SIG-M5 treated with dmso at 0.1 percent for 504 hours (cell line): ENCODE measurements at regions not wholly inside any gene's neighbourhood (a gene's known extent, or its start where the extent isn't known, plus 50 kb on each side); places are given as distances from the start of the nearest gene placed in this dataset.

ENCODE experiments used
- DNase-seq: peaks from one replicate; lab custom pipeline; 2025; ENCODE audit not compliant: unreplicated experiment; lab: John Stamatoyannopoulos, UW

DNA sequence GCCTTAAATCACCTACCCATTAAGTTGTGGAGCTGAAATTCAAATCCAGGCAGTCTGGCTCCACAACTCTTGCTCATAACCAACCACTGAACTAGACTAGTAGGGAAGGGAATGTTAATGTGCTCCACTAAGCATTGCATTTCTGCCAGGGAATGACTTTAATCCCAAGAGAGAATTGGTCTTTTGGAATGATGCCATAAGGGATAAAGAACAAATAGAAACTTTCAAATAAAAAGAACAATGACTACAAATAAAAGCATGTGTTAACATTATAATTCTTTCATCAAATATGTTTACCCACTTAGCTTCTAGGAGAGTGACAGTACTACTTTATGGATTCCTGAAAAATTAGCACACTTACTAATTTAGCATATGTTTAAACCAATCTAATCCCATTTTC is 905.9 kb downstream of the CENPC start:
- DNase-seq, result no peak

DNA sequence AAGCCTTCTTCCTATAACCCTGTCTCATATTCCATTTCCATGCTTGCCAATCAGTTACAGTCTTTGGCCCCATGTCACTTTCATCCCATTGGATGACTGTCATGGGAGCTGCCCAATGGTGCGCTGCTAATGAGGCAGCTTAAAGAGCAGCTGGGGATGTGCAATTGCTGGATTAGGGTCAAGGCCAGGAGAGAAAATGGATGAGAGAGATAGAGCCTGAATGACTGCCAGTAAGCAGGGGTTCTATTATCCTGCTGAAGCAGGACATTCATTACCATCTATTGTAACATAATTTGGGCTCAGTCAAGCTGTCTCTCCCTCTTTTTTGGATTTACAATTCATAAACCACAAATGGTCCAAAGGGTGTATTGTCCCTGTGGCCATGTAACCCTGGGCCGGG is 909.0 kb downstream of the CENPC start:
- DNase-seq, result no peak

DNA sequence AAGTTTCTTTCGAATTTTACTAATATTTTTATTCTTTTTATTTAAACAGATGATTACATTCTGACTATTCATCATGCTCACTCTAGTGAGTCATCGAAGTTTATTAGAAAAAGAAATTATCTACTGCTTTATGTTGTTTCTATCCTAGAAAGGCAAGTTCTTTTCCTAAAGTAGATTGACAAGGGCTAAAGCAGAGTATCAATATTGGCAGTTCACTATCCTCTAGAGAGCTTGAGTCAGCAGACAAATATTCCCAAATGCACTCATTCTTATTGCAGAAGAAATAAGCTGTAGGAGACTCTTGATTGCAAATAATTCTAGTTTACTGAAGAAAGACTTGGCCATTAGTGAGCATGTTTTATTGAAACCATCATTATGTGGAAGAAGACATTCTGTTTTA is 911.8 kb downstream of the CENPC start:
- no peak for DNase-seq

GRCh38 chr4:66629927-66630326 is 915.4 kb downstream of the CENPC start:
- no peak for DNase-seq

DNA sequence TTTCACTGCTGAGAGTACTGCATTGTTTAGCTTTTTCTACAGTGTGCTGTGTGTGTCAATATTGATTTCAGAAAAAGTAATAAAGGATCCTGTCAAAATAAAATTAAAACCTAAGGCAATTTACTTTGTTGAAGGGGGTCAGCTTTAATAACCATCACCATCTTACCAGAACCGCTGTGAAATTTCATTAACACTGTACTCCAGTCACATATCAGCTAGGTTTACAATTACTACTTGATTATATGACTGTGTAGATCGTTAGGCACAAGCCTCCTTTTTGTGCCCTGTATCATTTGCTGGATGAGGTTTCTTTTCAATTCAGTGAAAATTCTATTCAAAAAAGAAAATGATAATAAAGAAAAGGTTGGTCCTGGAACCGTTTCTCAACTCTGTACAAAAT is 917.2 kb downstream of the CENPC start:
- DNase-seq, result no peak

DNA sequence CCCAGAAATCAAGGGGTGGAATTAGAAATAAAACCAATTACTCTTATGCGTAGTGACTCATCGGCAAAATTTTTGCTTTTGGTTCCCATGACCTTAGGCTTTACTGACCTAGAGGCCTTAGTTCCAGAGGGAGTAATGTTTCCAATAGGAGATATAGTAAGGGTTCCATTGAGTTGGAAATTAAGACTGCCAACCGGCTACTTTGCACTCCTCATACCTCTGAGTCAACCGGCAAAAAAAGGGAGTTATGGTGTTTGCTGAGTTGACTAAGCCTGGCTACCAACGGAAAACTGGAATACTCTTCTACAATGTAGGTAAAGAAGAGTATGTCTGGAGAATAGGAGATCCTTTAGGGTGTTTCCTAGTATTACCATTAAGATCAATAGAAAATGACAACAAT is 919.8 kb downstream of the CENPC start:
- DNase-seq, result no peak

- no peak for DNase-seq
Measured at GRCh38 chr4:66613591-66613990, 931.7 kb downstream of the CENPC start.

GRCh38 chr4:66609014-66609413 is 936.3 kb downstream of the CENPC start:
- DNase-seq, result no peak

GRCh38 chr4:66606908-66607307 is 936.6 kb upstream of the EPHA5 start:
- no peak for DNase-seq

DNA sequence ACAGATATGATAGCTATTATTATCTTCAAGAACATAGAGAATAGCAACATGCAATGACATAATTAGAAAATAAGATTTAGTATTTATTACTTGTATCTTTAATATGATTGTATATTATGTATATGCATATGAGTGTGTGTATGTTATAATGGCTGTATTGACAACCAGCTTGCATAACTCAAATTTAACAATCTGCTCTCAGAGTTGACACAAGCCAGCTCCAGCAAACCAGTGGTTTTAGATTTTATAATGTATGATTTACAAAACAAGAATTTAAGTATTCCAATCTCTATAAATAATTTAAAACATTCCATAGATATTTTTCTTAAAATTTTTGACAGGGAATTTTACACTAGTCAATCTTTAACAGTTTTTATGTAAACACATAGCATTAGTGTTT is 935.9 kb upstream of the EPHA5 start:
- DNase-seq, result no peak

DNA sequence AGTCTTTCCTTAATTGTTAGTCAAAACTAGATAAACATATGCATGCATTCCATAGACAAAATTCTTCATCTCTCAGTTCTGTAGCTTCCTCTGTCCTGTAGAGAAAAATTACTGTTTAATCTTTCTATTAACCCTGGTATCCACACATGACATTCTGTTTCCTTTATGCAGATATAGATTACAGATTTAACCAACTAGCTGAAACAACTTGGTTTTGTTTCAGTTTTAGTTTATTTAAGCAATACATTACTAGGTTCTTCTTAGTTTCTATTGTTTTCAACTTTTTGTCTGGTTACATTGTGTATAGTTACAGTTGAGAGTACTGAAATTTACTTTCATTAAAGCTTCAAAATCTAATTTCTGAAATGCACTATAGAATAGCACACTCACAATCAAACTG is 933.9 kb upstream of the EPHA5 start:
- DNase-seq, result no peak

DNA sequence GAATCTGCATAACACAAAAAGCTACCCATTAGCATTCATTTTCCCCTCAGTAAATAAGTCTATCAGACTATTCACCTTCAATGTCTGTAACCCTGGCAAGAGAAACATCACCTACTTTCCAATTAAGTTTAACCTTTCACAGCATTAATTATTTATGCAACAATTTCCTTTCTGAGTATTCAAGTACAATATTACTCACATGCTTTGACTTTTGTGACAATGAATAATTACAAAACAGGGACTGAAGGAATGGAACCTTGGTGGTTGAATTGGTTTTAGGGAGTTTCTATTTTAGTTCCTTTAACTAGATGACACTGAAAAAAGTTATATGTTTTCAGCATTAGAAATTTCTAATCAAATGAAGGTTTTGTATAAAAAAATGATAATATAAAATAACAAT is 932.3 kb upstream of the EPHA5 start:
- DNase-seq, result no peak

DNA sequence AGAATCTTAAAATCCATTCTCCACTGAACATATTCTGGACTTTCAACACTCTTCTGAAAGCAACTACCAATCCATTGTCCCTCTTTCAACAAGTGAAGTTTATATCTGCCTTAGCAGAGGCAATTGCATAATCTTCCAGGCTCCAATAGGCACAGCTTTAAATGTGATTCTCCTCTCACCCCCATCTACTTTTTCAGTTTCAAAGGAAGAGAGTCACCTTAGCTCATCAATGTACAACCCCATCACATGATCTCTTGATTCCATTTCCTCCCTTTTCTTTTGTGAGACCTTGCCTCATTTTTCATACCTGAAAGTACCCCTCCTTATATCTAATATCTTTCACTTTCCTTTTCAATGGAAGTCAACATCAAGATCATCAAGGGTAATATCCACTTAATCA is 921.7 kb upstream of the EPHA5 start:
- DNase-seq, result no peak

DNA sequence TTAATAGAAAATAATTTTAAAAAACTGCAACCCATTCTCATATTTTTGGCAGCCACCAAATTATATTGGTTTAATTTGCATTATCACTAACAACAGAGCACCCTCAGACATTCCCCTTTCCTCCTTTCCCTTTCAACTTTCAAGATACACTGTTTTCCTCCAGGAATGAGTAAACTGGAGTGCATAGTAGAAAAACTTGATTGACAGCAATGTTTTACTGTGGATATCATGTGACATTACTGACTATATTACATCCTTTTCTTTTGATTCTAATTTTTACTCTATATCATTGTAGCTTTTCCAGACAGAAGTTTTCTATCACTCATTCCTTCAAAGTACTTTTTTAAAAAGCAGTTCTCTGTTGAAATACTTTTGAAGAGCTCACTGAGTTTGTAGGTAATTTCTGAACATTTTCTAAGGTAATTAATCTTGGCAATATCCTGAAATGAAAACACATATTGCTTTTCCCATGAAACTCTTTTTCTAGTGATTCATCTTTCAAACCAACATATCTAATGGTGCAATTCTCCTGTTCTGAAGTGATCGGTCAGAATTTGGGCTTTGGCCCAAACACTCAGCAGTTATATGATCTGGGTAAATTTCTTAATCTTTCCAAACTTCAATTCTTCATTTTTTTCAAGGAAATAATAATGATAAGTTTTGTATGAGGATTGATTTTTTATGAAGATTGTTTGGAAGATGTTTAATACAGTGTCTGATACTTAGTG is 920.4 kb upstream of the EPHA5 start:
- DNase-seq, result no peak

GRCh38 chr4:66589183-66589582 is 918.9 kb upstream of the EPHA5 start:
- DNase-seq, result no peak

DNA sequence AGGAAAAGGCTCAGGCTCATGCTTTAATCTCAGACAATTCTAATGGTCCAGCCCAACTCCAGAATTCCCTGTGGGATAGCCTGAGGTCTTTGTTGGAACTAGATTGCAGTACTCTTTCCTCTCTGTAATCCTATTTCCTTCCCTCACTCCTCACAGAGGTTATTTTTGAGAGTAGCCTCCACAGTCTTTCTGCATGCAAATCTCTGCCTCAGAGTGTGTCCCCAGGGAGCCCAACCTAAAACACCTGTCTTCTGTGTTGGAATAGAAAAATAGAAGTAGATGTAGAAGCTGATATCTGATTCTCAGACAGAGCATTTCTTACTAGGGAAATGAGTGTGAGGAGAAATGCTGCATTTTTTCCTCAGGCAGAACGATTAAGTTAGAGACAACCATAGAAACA is 915.5 kb upstream of the EPHA5 start:
- no peak for DNase-seq

DNA sequence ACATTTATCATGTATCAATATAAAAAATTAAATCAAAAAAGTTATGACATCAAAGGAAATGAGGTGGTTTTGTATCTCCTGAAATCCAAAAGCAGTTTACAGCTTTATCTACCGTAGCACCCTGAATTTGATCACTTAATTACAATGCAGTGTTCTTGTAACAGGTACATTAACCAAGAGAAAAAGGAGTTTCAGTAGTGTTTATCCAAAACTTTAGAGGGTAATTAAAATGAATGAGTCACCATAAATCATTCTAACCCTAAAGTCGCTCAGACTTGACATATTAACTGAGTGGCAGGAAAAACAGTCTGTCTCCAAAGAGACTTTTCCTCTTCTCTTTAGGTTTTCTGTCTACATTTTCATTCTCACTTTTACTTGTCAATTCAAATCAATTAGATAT is 907.6 kb upstream of the EPHA5 start:
- no peak for DNase-seq

DNA sequence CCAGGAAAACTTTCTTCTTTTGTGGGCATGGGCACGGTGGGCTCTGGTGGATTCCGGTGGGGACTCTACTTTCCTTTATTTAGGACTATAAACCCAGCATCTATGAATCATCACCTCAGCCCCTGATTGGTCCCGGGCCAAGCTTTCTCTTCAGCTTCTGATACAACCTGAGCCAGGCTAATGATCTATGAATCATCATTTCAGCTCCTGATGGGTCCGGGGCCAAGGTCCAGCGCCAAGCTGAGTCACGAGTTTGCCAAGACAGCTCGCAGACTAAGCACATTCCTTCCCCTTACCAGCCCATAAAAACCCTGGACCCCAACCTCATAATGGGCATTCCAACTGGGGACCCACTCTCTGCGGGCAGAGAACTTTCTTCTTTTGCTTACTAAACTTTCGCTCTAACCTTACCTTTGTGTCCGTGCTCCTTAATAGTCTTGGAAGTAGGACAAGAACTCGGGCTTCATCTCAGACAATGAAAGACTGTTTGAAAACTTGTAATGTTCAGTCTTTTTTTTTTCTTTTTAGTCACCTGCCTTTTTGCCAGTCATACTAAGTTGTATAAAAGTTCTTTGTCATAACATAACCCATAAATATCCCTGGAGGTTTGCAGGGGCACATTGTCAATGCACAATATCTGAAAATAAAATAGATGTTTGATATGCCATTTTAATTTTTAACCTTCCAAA is 904.9 kb upstream of the EPHA5 start:
- DNase-seq, result no peak

GRCh38 chr4:66574145-66574978 is 904.1 kb upstream of the EPHA5 start:
- no peak for DNase-seq

DNA sequence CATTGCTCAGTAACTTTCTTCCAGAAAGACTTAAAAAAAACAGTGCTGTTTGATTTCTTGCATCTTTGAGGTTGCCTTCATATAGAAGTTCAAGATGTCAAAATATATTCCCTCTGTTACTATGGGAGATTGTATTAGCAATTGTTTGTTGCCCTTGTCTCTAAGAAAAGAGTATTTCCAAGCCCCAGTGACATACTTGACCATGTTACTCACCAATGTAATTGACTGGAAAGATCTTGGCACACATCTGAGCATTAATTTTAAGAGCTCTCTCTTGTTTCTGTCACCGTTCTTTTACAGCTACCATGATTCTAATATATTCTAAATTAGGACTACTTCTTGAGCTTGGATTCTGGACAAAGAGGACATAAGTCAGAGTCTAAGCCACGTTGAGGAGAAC is 902.7 kb upstream of the EPHA5 start:
- DNase-seq, result no peak

GRCh38 chr4:66571145-66571695 is 900.9 kb upstream of the EPHA5 start:
- DNase-seq, result no peak

DNA sequence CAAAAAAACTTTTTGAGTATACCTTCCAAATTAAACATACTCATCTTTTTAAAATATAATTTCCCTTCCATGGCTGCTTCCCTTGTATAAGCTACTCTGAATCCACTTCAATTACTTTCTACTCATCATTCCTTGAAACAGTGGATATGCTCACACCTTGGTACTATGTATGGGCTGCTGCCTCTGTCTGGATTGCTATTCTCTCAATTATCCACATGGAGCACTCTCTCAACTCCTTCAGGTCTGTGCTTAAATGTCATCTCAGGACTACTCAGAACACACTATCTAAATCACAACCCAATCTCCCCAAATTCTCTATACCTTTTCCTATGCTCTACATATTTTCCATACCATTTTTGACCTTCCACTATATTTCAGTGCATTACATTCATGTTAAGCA is 898.9 kb upstream of the EPHA5 start:
- no peak for DNase-seq
